Stimulated activated CD4-positive, alpha-beta T cell treated with anti-CD3 and anti-CD28 coated beads, Interleukin-15, amount 100 ng/mL, for 24 hours (primary cell): ENCODE measurements at regions not wholly inside any gene's neighbourhood (a gene's known extent, or its start where the extent isn't known, plus 50 kb on each side); places are given as distances from the start of the nearest gene placed in this dataset.

ENCODE experiments used
- DNase-seq: peaks from one replicate; pipeline ENCODE4 v3.0.0-alpha.2; 2020

DNA sequence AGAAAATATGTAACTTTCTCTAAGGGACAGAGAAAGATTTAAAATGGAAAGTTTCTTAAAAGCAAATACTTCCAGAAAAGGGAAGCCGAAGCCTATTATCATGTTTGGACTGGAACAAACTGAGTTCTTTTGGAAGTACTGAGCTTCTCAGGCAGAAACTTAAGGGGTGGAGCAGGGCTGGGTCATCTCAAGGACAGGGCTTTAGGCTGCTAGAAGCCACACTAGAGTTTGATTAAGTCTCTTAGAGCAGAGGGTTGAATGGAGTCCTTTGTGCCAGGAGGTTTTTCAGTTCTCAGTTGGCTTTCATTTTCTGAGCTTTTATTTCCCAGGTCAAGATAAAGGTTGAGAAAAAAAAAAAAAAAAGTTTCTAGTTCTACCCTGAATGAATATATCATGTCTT is 432.7 kb downstream of the SLITRK5 start:
- no peak for DNase-seq

- no peak for DNase-seq
Observed at GRCh38 chr13:88104576-88104975, 433.4 kb downstream of the SLITRK5 start.

DNA sequence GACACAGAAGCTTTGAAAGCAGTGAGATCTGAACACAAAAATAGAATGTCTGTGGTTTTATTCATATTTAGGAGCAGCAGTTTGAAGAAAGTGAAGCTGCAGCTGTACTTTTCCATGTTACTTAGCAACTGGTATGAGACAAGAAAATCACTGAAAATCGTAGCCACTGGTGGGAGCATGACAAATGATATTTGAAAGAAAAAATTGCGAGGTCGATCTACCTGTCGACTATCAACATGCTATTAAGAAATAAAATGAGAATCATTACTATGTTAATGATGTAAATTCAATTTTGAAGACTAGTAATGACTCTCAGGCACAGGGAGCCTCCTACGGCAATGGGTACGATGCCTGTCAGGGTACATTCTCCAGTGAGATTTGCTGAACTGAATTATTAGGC is 436.4 kb downstream of the SLITRK5 start:
- DNase-seq, result no peak

DNA sequence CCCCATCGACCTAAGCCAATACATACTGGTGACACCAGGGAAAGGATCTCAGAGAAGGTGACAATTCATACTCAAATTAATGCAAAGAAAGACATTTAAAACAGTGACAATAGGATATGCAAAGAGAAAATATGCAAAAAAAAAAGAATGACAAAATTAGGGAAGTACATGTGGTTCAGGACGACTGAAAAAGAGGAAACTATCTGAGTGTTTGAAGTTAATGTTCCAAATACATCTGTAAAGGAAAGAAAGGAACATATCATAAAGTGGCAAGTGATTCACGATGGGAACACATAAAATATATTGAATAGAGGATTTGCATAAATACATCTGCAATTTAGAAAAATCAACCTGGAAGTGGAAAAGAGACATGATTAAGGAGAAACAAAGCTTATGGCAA is 441.4 kb downstream of the SLITRK5 start:
- DNase-seq, result no peak

GRCh38 chr13:88115976-88116375 is 444.8 kb downstream of the SLITRK5 start:
- DNase-seq, result no peak

DNA sequence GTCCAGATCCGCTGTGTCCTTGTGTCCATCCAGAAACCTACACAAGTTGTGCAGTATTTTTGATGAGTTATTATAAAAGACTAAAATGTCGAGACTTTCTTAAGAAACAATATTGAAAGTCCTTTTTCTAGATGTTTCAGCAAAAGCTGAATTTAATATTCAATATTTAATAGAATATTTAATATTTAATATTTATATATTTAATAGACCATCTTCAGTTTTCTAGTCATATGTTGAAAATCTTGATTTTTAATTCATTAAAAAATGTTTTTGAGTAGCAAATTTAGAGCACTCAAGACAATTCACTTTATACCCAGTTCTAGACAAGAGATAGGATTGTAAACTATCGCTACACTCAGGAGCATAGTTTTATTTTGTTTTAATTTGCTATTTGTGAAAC is 447.8 kb downstream of the SLITRK5 start:
- DNase-seq, result no peak

- no peak for DNase-seq
Observed at GRCh38 chr13:88124142-88124541, 453.0 kb downstream of the SLITRK5 start.

DNA sequence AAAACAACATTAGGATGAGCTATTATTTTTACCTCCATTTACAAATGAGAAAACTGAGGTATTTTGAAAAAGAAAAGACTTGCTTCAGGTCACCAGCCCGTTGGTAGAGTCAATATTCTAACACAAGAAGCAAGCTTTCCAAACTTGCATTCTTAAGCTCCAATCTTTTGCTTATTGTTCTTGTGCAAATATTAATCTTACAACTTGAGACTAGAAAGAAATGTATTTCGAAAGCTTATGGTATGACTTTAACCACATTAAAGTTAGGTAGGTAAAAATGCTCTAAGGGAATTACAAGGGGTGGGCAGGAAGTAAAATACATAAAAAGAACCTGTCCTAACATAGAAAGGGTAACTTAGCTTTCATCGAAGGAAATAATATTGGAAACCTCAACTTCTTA is 453.9 kb downstream of the SLITRK5 start:
- no peak for DNase-seq

DNA sequence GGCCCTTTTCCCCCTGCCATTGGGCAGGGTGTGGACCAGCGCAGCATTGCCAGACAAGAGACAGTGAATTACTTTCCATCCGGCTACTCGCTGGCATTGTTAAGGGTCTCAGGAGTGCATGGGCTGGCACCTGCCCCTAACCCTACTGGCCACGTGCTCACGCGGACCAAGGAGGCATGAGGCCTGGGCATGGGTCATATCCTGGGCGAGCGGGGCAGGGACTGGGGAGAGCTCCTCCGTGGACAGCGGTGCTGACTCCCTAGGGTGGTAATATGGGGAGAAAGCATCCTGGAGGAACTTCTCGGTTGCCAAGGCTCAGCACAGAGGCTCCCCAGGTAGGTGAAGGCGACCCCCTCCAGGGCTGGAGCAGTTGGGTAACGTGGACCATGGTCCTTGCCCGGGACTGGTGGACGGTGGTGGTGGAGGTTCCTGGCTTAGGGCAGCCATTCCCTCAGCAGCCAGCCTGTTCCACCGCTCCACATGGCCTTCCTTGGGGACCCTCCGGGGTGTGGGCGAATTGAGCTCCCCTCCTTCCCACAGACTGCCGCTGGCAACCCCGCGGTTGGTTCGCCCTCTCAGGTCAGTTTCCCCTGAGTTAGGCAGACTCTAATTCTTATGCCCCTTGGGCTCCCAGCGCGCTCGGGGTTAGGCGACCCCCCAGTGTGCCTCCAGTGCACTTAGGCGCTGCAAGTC is 465.1 kb downstream of the SLITRK5 start:
- DNase-seq, result no peak

GRCh38 chr13:88142653-88143052 is 471.5 kb downstream of the SLITRK5 start:
- no peak for DNase-seq

GRCh38 chr13:88144580-88144979 is 473.4 kb downstream of the SLITRK5 start:
- DNase-seq, result no peak

- no peak for DNase-seq
Observed at GRCh38 chr13:88153353-88153752, 482.2 kb downstream of the SLITRK5 start.

- no peak for DNase-seq
Observed at GRCh38 chr13:88154001-88154400, 482.8 kb downstream of the SLITRK5 start.

DNA sequence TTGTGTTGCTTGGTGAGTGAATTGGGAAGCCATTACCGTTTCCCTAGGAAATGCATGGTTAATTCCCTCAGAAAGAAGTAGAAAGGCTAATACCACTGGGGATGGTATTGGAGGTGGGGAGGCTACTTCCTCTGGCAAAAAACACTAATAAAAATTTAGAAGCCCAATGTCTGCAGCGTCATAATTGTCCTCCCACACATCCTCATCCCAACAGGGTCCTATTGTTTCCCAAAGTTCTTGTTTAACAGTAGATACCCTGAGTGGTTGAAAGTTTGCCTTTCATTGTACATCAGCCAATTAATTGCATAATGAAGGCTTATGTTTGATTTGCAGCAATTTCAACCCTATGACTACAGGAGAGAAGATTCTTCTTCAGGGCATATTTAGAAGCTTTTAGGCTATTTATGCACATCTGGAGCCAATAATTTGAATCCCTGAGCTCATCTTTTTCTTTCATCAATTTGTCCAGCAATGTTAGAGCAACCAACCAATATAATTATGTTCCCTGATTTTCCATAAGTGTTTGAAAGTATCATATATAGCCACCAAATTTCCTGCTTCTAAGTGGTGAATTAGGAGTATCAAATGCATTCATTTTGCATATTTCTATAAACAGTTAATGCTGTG is 491.0 kb downstream of the SLITRK5 start:
- DNase-seq, result no peak

DNA sequence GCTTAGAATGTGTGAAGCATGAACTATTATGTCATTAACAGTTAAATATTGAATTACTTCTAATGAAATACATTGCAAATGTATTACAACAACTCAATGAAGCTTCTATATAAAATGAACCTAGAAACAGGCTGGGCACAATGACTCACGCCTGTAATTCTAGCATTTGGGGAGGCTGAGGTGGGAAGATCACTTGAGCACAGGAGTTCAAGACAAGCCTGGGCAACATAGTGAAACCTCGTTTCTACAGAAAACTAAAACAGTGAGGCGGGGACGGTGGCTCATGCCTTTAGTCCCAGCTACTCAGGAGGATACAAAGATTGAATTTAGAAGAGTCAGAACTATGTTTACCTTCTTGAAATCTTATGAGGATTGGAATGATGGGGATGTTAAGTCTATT is 505.1 kb downstream of the SLITRK5 start:
- no peak for DNase-seq

DNA sequence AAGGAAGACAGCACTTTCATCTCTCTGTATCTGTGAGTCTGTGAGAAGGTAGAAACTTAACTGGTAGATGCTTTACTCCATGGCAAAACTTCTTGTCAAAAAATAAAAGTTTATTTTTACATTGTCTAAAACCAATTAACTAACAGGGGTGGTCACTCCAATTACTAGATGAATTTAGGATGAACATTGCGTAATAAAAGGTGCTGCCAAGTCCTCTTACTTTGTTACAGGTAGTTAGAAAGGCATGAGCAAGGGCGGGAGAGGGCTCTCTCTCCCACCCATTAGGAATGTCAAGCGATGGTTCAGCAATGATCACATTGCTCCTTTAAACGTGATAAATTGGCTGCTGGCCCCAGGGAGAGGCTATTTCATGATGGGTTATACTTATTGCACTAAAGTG is 512.3 kb downstream of the SLITRK5 start:
- no peak for DNase-seq

GRCh38 chr13:88188986-88189385 is 517.8 kb downstream of the SLITRK5 start:
- DNase-seq, result no peak

DNA sequence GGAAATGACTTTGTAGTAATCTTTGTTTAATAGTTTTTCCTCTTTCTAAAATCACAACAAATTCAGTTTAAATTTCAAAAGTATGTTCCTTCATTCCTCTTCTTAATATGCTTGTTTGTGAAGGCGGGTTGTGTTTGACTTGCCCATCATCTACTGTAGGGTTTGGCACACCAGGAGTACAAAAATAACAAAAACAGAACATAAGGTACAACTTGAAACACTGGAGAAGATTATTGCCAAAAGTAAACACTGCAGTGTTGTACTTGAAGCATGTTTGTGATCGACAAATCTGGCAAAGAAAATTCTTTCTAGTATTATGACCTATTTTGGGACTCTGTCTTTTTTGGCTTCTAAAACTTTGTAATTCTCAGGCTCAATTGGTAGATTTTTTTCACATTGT is 518.6 kb downstream of the SLITRK5 start:
- DNase-seq, result no peak

DNA sequence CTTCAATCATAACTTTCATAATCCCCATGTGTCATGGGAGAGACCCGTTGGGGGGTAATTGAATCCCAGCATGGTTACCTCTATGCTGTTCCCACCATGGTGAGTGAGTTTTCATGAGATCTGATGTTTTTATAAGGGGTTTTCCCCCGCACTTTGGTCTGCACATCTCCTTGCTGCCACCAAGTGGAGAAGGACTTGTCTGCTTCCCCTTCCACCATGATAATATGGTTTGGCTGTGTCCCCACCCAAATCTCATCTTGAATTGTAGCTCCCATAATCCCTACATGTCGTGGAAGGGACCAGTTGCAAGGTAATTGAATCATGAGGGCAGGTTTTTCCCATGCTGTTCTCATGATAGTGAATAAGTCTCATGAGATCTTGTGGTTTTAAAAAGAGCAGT is 524.9 kb downstream of the SLITRK5 start:
- DNase-seq, result no peak

DNA sequence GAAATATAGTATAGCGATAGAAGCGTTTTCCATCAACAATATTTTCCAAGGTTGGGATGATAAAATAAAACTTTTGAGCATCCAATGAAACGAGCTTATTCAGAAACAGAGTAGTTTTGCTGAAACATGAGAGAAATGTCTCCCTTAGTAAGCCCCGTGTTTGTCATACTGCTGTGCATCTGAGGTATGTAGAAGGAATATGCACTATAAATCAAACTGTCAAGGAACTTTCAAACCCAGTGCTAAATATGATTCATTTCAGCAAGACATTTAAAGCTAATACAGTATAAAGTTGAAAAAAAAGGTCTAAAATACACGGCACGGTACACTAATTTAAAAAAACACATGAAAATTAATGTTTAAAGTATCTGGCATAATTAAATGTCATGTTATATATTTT is 546.2 kb downstream of the SLITRK5 start:
- DNase-seq, result no peak

DNA sequence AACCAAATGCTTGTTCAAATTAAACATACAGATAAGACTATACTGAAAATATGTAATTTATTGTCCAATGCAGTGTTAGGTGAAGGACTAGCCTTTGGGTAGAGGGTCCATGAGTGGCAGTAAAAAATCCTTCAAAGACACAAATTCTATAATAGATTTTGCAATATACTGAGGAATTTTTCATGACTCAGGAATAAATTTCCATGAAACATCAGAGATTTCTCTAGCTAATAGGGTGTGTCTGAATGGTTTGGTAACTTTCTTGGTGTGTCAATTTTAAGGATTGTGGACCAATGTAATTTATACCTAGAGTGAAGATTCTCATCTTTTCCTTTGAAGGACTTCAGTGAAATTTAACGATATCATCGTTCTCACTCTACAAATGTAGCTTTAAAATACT is 546.7 kb downstream of the SLITRK5 start:
- DNase-seq, result no peak

GRCh38 chr13:88223958-88224357 is 552.8 kb downstream of the SLITRK5 start:
- DNase-seq, result no peak

DNA sequence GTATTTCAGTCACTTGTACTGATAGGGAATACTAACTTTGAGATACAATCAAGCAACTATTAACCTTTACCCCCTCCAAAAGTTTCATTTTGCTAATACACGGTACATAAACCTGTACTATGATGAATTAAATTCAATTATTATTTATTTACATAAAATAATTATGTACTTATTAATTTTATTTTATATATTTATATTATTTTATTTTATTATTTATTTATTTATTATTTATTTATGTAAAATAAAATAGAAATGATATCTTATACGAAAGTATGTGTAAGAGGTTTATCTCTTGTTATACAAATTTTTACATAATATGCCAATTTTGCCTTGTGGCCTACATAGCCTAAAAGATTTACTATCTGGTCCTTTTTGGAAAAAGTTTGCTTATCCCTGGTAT is 564.3 kb downstream of the SLITRK5 start:
- DNase-seq, result no peak

GRCh38 chr13:88246239-88246638 is 575.1 kb downstream of the SLITRK5 start:
- no peak for DNase-seq

GRCh38 chr13:88248393-88248792 is 577.2 kb downstream of the SLITRK5 start:
- no peak for DNase-seq
